Activated CD8-positive, alpha-beta memory T cell treated with anti-CD3 and anti-CD28 coated beads for 36 hours (primary cell): ENCODE measurements at regions not wholly inside any gene's neighbourhood (a gene's known extent, or its start where the extent isn't known, plus 50 kb on each side); places are given as distances from the start of the nearest gene placed in this dataset.
"Not testable (repeated sequence)": the region's sequence is repeated elsewhere in the genome, so short reads cannot be mapped to it uniquely, and the experiment has no call there.

Source experiments
- CTCF ChIA-PET: fragments of 350-600 bp; sonication (Branson Sonifier 250); formaldehyde crosslinking; loops from one replicate; lab custom pipeline; 2021; ENCODE audit warnings: antibody characterized with exemption; lab: Charles Lee
- POLR2A ChIA-PET: fragments of 350-600 bp; sonication (Branson Sonifier 250); formaldehyde crosslinking; loops from one replicate; lab custom pipeline; 2021; ENCODE audit warnings: antibody characterized with exemption; lab: Charles Lee

GRCh38 chr5:17398431-17398830, 99.6 kb upstream of the TAF11L2 start:
- POLR2A ChIA-PET: no interaction called here
- CTCF ChIA-PET: no interaction called here

DNA sequence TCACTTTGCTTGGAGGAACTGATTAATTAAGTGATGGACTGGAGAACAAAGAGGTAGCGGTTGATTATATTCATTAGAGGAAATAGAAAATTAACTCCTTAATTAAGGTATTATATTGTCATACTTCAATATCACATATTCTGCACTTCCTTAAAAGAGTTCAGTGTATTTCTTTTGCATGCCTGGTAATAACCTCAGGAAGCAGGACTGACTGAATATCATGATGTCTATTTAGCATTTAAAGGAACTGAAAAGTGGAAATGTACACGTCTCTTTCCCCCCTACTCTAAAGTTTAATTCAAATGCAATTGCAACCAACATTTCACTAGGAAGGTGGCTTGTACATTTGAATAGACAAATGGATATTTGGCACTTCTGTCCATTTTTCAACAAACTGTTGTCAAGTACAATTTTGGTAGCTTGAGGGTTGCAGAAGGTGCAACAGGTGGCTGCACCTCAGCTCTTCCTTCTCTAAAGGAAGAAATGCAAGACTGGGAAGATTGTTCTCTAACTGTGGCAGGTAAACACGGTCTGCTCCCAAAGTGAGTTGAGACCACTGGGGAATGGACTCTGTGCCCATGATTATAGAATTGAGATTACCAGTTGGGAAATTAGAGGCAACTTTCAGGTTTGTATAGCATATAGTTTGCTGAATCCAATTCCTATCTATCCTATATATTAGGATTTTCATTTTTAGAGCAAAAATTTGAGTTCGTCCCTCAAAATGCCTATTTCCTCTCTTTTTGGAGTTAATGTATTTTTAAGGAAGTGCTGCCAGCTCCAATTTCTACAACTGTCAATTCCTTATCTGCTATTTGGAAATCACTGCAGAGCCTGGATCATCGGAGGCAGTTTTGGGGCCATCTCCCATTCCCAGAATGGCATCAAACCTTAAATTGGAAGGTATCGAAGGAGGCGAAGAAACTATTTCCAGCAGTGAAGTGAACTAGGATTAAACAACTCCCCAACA, 98.9 kb upstream of the TAF11L2 start:
- CTCF ChIA-PET: no interaction called here

GRCh38 chr5:17399931-17400330, 98.1 kb upstream of the TAF11L2 start:
- POLR2A ChIA-PET: no interaction called here
- CTCF ChIA-PET: no interaction called here

More for the DNA sequence above, 98.9 kb upstream of the TAF11L2 start:
- POLR2A ChIA-PET: no interaction called here

- POLR2A ChIA-PET: no interaction called here
- CTCF ChIA-PET: no interaction called here
Observed at GRCh38 chr5:17400724-17401469, 97.1 kb upstream of the TAF11L2 start.

DNA sequence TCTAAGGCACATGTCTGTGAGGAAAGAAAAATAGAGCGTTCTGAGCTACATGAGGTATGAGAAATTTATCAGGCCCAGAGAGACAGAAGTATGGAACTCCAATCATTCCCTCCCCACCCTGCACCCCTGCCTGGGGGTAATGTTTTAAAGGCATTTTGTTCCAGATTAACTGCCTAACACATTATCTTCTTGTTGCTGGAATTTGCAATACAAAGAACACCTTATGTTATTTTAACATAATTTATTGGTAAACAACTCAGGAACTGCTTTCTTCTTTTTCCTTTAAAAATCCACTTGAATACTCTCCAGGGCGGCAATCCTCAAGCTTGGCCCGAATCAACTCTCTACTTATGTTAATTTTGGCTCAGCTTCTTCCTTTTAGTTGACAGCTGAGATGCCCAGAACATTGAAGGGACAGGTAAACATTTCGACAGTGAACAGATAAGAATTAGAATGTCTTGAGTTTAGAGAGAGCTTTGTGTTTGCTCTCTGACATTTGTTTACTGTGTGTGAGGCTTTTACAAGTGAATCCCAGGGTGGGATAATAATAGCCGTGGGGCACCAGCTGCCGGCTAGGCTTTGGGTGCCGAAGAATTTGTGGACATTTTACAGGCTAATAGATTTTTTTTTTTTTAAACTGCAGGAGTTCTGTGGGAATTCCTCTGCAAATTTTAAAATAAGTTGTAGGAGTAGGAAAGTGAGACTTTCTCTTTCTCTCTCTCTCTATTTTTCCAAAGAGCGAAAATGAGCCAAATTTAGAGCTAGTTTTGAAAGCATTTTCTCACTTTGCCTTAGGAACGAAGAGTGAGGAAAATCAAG, 96.4 kb upstream of the TAF11L2 start:
- POLR2A ChIA-PET: no interaction called here

GRCh38 chr5:17402289-17403121, 95.5 kb upstream of the TAF11L2 start:
- ChIA-PET POLR2A (no interaction called here), CTCF (interaction anchor here (0.8 kb wide), 1 partner anchor 80 kb away, joined by 3 read pairs; no protein-coding TSS in a partner anchor)

More for the DNA sequence above, 96.4 kb upstream of the TAF11L2 start:
- CTCF ChIA-PET: interaction anchor here (0.8 kb wide), 1 partner anchor 81 kb away, joined by 3 read pairs; no protein-coding TSS in a partner anchor

- CTCF ChIA-PET: no interaction called here
- POLR2A ChIA-PET: no interaction called here
Observed at GRCh38 chr5:17403695-17404490, 94.1 kb upstream of the TAF11L2 start.

GRCh38 chr5:17405976-17406375, 92.1 kb upstream of the TAF11L2 start:
- ChIA-PET POLR2A (no interaction called here), CTCF (no interaction called here)

- CTCF ChIA-PET: no interaction called here
- POLR2A ChIA-PET: no interaction called here
Observed at GRCh38 chr5:17406423-17406838, 91.6 kb upstream of the TAF11L2 start.

DNA sequence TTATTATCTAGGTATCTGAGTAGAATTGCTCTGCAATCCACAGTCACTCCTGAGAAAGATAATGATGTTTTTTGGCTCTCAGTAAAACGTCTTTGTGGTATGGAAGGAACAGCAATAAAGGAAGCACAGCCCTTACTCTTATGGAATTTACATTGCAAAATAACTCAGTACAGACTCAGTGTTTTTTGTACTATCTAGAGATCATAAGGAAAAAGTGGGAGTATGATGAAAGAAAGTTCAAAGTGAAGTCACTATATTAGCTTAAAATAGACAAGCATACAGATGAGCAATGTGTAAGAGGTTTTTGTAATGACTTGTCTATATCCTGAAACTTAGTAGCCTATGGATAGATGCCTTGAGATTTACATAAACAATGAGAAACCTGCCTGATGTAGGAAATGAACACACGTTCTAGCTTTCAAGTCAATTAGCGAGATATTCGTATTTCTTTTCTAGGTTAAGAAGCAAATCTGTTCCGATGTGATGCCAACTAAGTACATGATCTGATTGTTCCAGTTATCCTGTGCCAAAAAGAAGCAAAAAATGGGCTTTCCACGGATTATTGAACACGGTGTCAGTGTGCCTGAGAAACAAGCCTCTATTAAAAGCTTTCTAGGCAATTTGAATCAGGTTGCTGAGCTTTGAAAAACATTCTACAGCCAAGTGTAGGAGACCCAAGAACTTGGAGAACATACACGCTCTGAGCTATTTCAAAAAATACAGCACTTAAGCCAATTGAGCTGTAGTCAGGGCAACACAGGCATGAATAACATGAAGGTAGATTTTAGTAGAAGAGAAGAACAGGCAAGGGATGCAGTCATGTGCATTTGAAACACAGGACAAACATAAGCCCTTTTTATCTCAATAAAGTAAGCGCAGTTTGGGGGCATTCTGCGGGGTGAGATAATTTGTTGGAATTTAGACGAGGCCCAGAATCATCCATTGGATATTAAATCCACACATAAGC, 86.3 kb upstream of the TAF11L2 start:
- CTCF ChIA-PET: no interaction called here
- POLR2A ChIA-PET: no interaction called here

DNA sequence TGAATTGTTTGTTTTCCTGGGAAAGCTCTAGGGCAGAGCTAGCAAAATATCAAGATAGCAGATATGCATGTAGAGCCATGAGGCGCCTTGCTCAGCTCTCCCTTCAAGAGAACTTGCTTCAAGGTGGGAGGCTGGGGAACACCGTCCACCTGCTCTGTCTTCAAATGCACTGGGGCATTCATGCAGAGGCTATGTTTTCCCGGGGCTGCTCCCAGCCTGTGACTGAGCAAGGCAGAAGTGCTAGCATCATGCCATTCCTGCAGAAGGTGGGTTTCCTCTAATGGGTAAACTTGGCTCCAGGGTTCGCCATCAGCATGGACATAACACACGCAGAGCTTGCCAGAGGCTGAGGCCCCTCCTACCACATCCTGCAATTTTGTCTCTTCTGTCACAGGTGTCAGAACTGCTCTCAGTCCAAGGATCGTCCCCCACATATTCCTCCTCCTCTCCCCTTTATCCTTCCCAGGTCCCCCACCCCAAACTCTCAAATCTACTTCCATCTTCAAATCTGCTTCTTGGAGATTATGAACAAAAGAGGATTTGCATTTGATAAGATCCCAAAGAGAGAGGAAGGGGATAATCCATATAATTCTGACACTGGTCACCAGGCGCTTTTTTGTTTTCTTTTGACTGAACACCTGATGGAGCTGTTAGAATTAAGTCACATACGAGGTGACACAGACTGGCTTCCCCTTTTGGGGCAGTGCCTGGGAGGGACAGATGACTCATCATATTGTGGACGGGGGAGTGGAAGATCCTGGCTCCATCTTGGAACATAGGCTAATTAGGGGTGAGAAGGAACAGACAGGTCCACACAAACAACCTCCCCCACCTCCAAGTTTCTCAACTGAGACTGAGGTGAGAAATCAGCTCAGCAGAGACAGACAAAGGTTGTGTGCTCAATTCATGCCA, 85.0 kb upstream of the TAF11L2 start:
- CTCF ChIA-PET: no interaction called here
- POLR2A ChIA-PET: no interaction called here

DNA sequence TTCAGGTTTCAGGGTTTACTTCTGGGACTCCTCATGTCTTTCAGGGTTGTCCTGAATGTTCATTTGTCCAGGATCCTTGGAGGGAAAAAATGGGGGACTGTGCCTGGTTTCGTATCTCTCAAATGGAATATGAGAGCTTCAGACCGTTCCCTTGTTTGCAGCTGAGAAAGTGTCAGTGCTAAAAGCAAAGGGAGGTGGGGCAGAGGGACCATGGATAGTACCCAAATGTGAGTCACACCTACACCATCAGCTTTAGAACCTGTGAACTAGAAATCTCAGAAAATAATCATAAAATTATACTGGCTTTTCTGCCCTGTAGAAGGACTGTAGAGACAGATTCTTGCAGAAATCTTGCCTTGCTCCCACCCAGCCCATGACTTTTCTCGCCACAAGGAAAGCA, 84.3 kb upstream of the TAF11L2 start:
- ChIA-PET CTCF (no interaction called here), POLR2A (no interaction called here)

DNA sequence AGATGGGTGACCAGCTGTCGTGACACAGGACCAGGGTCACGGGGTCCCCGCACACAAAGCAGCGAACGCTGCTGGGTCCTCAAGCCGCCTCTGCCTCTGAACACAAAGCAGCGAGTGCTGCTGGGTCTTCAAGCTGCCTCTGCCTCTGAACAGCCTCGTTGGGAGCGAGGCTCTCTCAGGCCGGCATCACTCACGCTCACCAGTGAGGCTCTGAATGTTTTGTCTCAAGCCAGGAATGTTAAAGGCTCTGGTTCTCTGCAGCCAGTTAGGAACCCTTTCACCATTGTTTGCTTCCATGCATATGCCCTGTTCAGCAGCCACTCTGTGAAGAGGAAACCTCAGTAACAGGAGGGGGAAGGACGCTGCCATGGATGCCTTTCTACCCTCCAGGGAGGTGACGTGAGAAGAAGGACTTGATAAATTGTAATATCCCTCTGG, 82.7 kb upstream of the TAF11L2 start:
- CTCF ChIA-PET: no interaction called here
- POLR2A ChIA-PET: no interaction called here

DNA sequence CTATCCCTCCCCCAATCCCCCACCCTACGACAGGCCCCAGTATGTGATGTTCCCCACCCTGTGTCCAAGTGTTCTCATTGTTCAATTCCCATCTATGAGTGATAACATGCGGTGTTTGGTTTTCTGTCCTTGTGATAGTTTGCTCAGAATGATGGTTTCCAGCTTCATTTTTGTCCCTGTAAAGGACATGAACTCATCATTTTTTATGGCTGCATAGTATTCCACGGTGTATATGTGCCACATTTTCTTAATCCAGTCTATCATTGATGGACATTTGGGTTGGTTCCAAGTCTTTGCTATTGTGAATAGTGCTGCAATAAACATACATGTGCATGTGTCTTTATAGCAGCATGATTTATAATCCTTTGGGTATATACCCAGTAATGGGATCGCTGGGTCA, 81.7 kb upstream of the TAF11L2 start:
- CTCF ChIA-PET, POLR2A ChIA-PET: not testable (repeated sequence)

- CTCF ChIA-PET: no interaction called here
- POLR2A ChIA-PET: no interaction called here
Observed at GRCh38 chr5:17424674-17425073, 73.4 kb upstream of the TAF11L2 start.
